Stomach (tissue), 8 donors: ENCODE measurements at regions not wholly inside any gene's neighbourhood (a gene's known extent, or its start where the extent isn't known, plus 50 kb on each side); places are given as distances from the start of the nearest gene placed in this dataset.

Experiments
- DNase-seq, 2 donors: peaks; one replicate each; pipeline versions ENCODE4 v3.0.0 to v3.0.0-alpha.2; 2013 to 2019
- H3K27ac ChIP-seq, 5 donors: fragments of 200-600 bp in 4 of 5; sonication (generic) in 4 of 5; one replicate each; pipeline ENCODE4 v1.5.1; 2013 to 2019; ENCODE audit warnings: mild to moderate bottlenecking in 1 of 5, moderate library complexity in 1 of 5
- H3K27me3 ChIP-seq, 3 donors: fragments of 200-600 bp; sonication (generic); one replicate each; pipeline ENCODE4 v1.5.1; 2017 to 2019; ENCODE audit warnings: mixed run types in 1 of 3
- H3K36me3 ChIP-seq, 4 donors: fragments of 200-600 bp; sonication (generic); 1 replicate in 3 of 4; 2 replicates in 1 of 4; pipeline ENCODE4 v1.5.1; 2016 to 2019
- H3K4me1 ChIP-seq, 4 donors: fragments of 200-600 bp; sonication (generic); one replicate each; pipeline ENCODE4 v1.5.1; 2016 to 2019
- H3K4me3 ChIP-seq, 4 donors: fragments of 200-600 bp; sonication (generic) in 3 of 4; one replicate each; pipeline ENCODE4 v1.5.1; 2016 to 2019; ENCODE audit warnings: mild to moderate bottlenecking in 1 of 4
- H3K9me3 ChIP-seq, 4 donors: fragments of 200-600 bp; sonication (generic); one replicate each; pipeline ENCODE4 v1.5.1; 2016 to 2019
- CTCF ChIP-seq, 7 experiments: fragments of 450-650 bp in 4 of 7; fragments of 200-600 bp in 3 of 7; sonication (generic) in 3 of 7; IDR thresholded peaks; one replicate each; pipeline ENCODE4 v1.5.1; 2016 to 2019; ENCODE audit warnings: antibody characterized with exemption in 7 of 7, control low read depth in 2 of 7, mild to moderate bottlenecking in 1 of 7
- EP300 ChIP-seq: sonication (generic); formaldehyde crosslinking; IDR thresholded peaks from one replicate; pipeline ENCODE4 v1.6.1; 2017; ENCODE audit warnings: antibody characterized with exemption
- POLR2A ChIP-seq, 4 donors: fragments of 450-650 bp; IDR thresholded peaks; one replicate each; pipeline ENCODE4 v1.6.1; 2016; ENCODE audit warnings: antibody characterized with exemption in 4 of 4, control low read depth in 2 of 4, mild to moderate bottlenecking in 1 of 4, moderate library complexity in 1 of 4
- POLR2AphosphoS5 ChIP-seq, 3 donors: sonication (generic); formaldehyde crosslinking; IDR thresholded peaks; one replicate each; pipeline ENCODE4 v1.6.1; 2016; ENCODE audit warnings: antibody characterized with exemption in 3 of 3
- WGBS, 5 donors: extraction: QIAGEN DNeasy Blood & Tissue Kit in 3 of 5; methylation state at CpG; one replicate each; pipeline versions ENCODE4 v1.1.5 to v1.1.7; 2013 to 2018; 5-methylcytosine and 5-hydroxymethylcytosine counted together
- intact Hi-C: fragments of 100-400 bp; cut with DNase I; formaldehyde crosslinking; loops from one replicate; pipeline ENCODE4 v1.15.1; 2023; ENCODE audit warnings: low total_unique reads
- donor health status: healthy with polysubstance abuse.
- donor health status: Bipolar disorder and iron deficiency.
- donor health status: healthy.

GRCh38 chr10:78533776-78534175 is 500.1 kb downstream of the RPS24 start:
- intact Hi-C loops, result no loop called here
- Histone ChIP-seq H3K4me1 (peaks cover 0 to 8% (median 0%) of the 10 kb centered on the region in 4 donors), H3K36me3 (no peaks in the 10 kb centered on the region), H3K27ac (no peak overlapping the region), H3K27me3 (no peaks in the 10 kb centered on the region), H3K9me3 (no peaks in the 10 kb centered on the region), H3K4me3 (no peak overlapping the region)
- 69 to 92% (median 88%) methylated on average over 4 to 5 of the region's 5 CpGs for WGBS, 5 donors
- no peak for TF ChIP-seq EP300
- TF ChIP-seq POLR2AphosphoS5 (IDR thresholded peaks at IDR 0.05), result no peak
- TF ChIP-seq POLR2A (IDR thresholded peaks at IDR 0.05), result no peak
- TF ChIP-seq CTCF (IDR thresholded peaks at IDR 0.05), result no peak
- DNase-seq, result no peak

GRCh38 chr10:78535716-78536218 is 502.1 kb downstream of the RPS24 start:
- Histone ChIP-seq H3K4me3 (no peak overlapping the region), H3K27ac (no peak overlapping the region), H3K36me3 (no peaks in the 10 kb centered on the region), H3K4me1 (peaks cover 0 to 6% (median 0%) of the 10 kb centered on the region in 4 donors), H3K27me3 (no peaks in the 10 kb centered on the region), H3K9me3 (no peaks in the 10 kb centered on the region)
- TF ChIP-seq POLR2AphosphoS5 (IDR thresholded peaks at IDR 0.05) (no peak), CTCF (IDR thresholded peaks at IDR 0.05) (no peak), EP300 (no peak), POLR2A (IDR thresholded peaks at IDR 0.05) (no peak)
- DNase-seq, result no peak
- 81 to 97% (median 91%) methylated on average over 4 of the region's 4 CpGs for WGBS, 5 donors
- intact Hi-C loops, result no loop called here

- peaks cover 0 to 14% (median 9%) of the 10 kb centered on the region in 4 donors for H3K4me1 ChIP-seq
- 90 to 95% (median 94%) methylated on average over 5 of the region's 5 CpGs for WGBS, 5 donors
- H3K36me3 ChIP-seq, result no peaks in the 10 kb centered on the region
- H3K27me3 ChIP-seq, result no peaks in the 10 kb centered on the region
- intact Hi-C loops, result no loop called here
- H3K27ac ChIP-seq, result no peak overlapping the region
- no peaks in the 10 kb centered on the region for H3K9me3 ChIP-seq
- no peak overlapping the region for H3K4me3 ChIP-seq
- no peak for TF ChIP-seq CTCF (IDR thresholded peaks at IDR 0.05)
- no peak for TF ChIP-seq POLR2A (IDR thresholded peaks at IDR 0.05)
- TF ChIP-seq POLR2AphosphoS5 (IDR thresholded peaks at IDR 0.05), result no peak
- TF ChIP-seq EP300, result no peak
- no peak for DNase-seq
Observed at GRCh38 chr10:78537018-78537417, 503.4 kb downstream of the RPS24 start.

GRCh38 chr10:78539247-78539766 is 505.6 kb downstream of the RPS24 start:
- DNase-seq, result no peak
- Histone ChIP-seq H3K36me3 (no peaks in the 10 kb centered on the region), H3K27ac (no peak overlapping the region), H3K4me3 (no peak overlapping the region), H3K4me1 (peaks cover 12 to 31% (median 19%) of the 10 kb centered on the region in 4 donors), H3K9me3 (no peaks in the 10 kb centered on the region), H3K27me3 (no peaks in the 10 kb centered on the region)
- WGBS, 5 donors, result 58 to 74% (median 69%) methylated on average over 7 of the region's 7 CpGs
- intact Hi-C loops, result no loop called here
- no peak for TF ChIP-seq CTCF (IDR thresholded peaks at IDR 0.05)
- no peak for TF ChIP-seq POLR2A (IDR thresholded peaks at IDR 0.05)
- no peak for TF ChIP-seq EP300
- no peak for TF ChIP-seq POLR2AphosphoS5 (IDR thresholded peaks at IDR 0.05)
